Kidney (tissue), 13 donors: ENCODE measurements at regions not wholly inside any gene's neighbourhood (a gene's known extent, or its start where the extent isn't known, plus 50 kb on each side); places are given as distances from the start of the nearest gene placed in this dataset.

ENCODE experiments used
- DNase-seq, 5 donors: peaks; one replicate each; pipeline ENCODE4 v3.0.0-alpha.2; 2013 to 2020
- FAIRE-seq: peaks from 2 replicates; lab custom pipeline; 2012; peaks lifted over from hg19 to GRCh38; lab: Jason Lieb, UNC
- H3K27ac ChIP-seq, 2 donors: one replicate each; pipeline ENCODE4 v1.7.0; 2013; ENCODE audit warnings: low read depth in 2 of 2, low read length in 2 of 2, inconsistent platforms in 1 of 2
- H3K27me3 ChIP-seq: one replicate; pipeline ENCODE4 v1.7.1; 2013; ENCODE audit warnings: low read length, inconsistent platforms; ENCODE audit not compliant: control insufficient read depth, insufficient read depth
- H3K36me3 ChIP-seq, 3 donors: one replicate each; pipeline versions ENCODE4 v1.7.0 to v1.7.1; 2013; ENCODE audit warnings: low read length in 3 of 3, control low read depth in 1 of 3, inconsistent platforms in 1 of 3; ENCODE audit not compliant: insufficient read depth in 3 of 3, control insufficient read depth in 2 of 3
- H3K4me1 ChIP-seq, 3 donors: one replicate each; pipeline versions ENCODE4 v1.7.0 to v1.7.1; 2013; ENCODE audit warnings: low read length in 3 of 3, inconsistent platforms in 1 of 3, low read depth in 1 of 3; ENCODE audit not compliant: control insufficient read depth in 2 of 3, insufficient read depth in 2 of 3
- H3K4me3 ChIP-seq, 3 donors: one replicate each; pipeline versions ENCODE4 v1.7.0 to v1.8.1; 2013; ENCODE audit warnings: low read length in 3 of 3, control low read depth in 1 of 3, inconsistent platforms in 1 of 3
- H3K9ac ChIP-seq, 3 donors: one replicate each; pipeline versions ENCODE4 v1.7.0 to v1.7.1; 2013; ENCODE audit warnings: low read length in 3 of 3, control low read depth in 1 of 3, inconsistent platforms in 1 of 3
- H3K9me3 ChIP-seq, 3 donors: one replicate each; pipeline versions ENCODE4 v1.7.0 to v1.7.1; 2013; ENCODE audit warnings: low read length in 3 of 3, control low read depth in 1 of 3, inconsistent platforms in 1 of 3; ENCODE audit not compliant: control insufficient read depth in 2 of 3, insufficient read depth in 1 of 3
- CTCF ChIP-seq: IDR thresholded peaks from 3 replicates; pipeline ENCODE4 v1.5.1; 2012; ENCODE audit warnings: mild to moderate bottlenecking, moderate library complexity, borderline replicate concordance; ENCODE audit not compliant: insufficient read depth; ENCODE audit errors: extremely low read depth
- intact Hi-C: fragments of 100-400 bp; cut with DNase I; formaldehyde crosslinking; loops from one replicate; pipeline ENCODE4 v1.11.1; 2022
- donor health status: control.
- donor health status: control.
- donor health status: control.
- donor health status: control.
- donor health status: control.
- donor health status: DM: yes; HTN: yes; CAD: no.
- donor health status: Normal renal cell carcinoma (clear cell type).

- no peak for DNase-seq
- no peaks in the 10 kb centered on the region for H3K27me3 ChIP-seq
- no peaks in the 10 kb centered on the region for H3K4me1 ChIP-seq
- no peaks in the 10 kb centered on the region for H3K36me3 ChIP-seq
- no peak overlapping the region for H3K27ac ChIP-seq
- no peak for FAIRE-seq
- no peak overlapping the region for H3K4me3 ChIP-seq
- intact Hi-C loops: no loop called here
- H3K9ac ChIP-seq: no peak overlapping the region
- no peak for TF ChIP-seq CTCF
- H3K9me3 ChIP-seq: no peaks in the 10 kb centered on the region
Measured at GRCh38 chr3:41088882-41089281, 110.4 kb upstream of the CTNNB1 start.

GRCh38 chr3:41089566-41089965 is 109.7 kb upstream of the CTNNB1 start:
- Histone ChIP-seq H3K9me3 (no peaks in the 10 kb centered on the region), H3K36me3 (no peaks in the 10 kb centered on the region), H3K27ac (no peak overlapping the region), H3K4me1 (no peaks in the 10 kb centered on the region), H3K27me3 (no peaks in the 10 kb centered on the region), H3K9ac (no peak overlapping the region), H3K4me3 (no peak overlapping the region)
- FAIRE-seq (no peak), DNase-seq (no peak)
- intact Hi-C loops: no loop called here
- TF ChIP-seq CTCF: no peak

GRCh38 chr3:41092844-41093243 is 106.5 kb upstream of the CTNNB1 start:
- no peaks in the 10 kb centered on the region for H3K9me3 ChIP-seq
- FAIRE-seq (no peak), DNase-seq (no peak)
- H3K4me3 ChIP-seq: no peak overlapping the region
- TF ChIP-seq CTCF: no peak
- no peaks in the 10 kb centered on the region for H3K36me3 ChIP-seq
- H3K27ac ChIP-seq: no peak overlapping the region
- intact Hi-C loops: no loop called here
- H3K9ac ChIP-seq: no peak overlapping the region
- H3K27me3 ChIP-seq: no peaks in the 10 kb centered on the region
- H3K4me1 ChIP-seq: no peaks in the 10 kb centered on the region

- H3K9ac ChIP-seq: no peak overlapping the region
- no peak overlapping the region for H3K4me3 ChIP-seq
- H3K27me3 ChIP-seq: no peaks in the 10 kb centered on the region
- FAIRE-seq (no peak), DNase-seq (no peak)
- H3K9me3 ChIP-seq: no peaks in the 10 kb centered on the region
- H3K4me1 ChIP-seq: no peaks in the 10 kb centered on the region
- H3K27ac ChIP-seq: no peak overlapping the region
- no peaks in the 10 kb centered on the region for H3K36me3 ChIP-seq
- TF ChIP-seq CTCF: no peak
- intact Hi-C loops: no loop called here
Measured at GRCh38 chr3:41093476-41093875, 105.8 kb upstream of the CTNNB1 start.
